ENCODE measurements at regions not wholly inside any gene's neighbourhood (a gene's known extent, or its start where the extent isn't known, plus 50 kb on each side); places are given as distances from the start of the nearest gene placed in this dataset.
"Not testable (repeated sequence)": the region's sequence is repeated elsewhere in the genome, so short reads cannot be mapped to it uniquely, and the experiment has no call there.

DNA sequence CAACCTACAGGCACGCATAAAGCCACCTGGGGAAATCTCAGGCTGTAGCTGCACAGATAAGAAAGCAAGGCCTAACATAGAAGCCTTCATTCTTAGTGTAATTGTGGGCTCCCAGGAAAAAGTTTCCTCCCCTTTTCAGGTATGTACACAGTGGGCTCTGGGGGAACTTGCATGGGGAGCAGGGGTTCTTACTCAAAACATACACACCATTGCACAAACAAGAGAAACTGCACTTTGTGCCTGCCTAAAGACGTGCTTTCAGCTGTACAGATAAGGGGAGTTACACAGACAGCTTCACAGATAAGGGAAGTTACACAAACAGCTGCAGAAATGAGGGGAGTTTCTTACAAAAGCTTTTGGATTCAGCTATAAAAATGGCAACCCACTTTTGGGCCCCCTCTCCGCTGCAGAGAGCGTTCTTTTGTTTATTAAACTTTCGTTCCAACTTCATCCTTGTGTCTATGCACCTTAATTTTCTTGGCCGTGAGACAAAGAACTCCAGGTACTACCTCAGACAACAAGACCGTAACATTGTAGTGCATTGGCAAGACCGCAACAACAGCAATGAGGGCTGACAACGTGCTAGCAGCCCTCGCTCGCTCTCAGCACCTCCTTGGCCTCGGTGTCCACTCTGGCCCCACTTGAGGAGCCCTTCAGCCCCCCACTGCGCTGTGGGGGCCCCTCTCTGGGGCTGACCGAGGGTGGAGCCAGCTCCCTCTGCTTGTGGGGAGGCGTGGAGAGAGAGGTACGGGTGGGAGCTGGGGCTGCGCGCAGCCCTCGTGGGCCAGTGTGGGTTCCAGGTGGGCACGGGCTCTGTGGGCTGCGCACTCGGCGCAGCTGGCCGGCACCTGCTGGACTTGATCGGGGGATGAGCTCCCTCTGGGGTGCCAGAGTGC, 317.5 kb downstream of the RAPGEF2 start:
- H3K4me3 ChIP-seq (replicated peaks in 1 of 2; ENCODE audit: low read depth in 2 of 2, low read length in 2 of 2): no peak overlapping the region
- no peak for DNase-seq (ENCODE audit: low read depth in 2 of 2)
- no peak for TF ChIP-seq CTCF (IDR thresholded peaks at IDR 0.05; ENCODE audit: low read depth, low read length)

DNA sequence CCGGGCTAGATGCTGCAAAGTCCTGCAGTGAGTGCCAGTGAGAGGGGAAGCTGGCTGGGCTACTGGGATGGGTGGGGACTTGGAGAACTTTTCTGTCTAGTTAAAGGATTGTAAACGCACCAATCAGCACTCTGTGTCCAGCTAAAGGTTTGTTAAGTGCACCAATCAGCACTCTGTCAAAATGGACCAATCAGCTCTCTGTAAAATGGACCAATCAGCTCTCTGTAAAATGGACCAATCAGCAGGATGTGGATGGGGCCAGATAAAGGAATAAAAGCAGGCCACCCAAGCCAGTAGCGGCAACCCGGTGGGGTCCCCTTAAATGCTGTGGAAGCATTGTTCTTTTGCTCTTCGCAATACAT, 318.2 kb downstream of the RAPGEF2 start:
- not testable (repeated sequence) for H3K4me3 ChIP-seq (replicated peaks in 1 of 2; ENCODE audit: low read depth in 2 of 2, low read length in 2 of 2); DNase-seq (ENCODE audit: low read depth in 2 of 2)

DNA sequence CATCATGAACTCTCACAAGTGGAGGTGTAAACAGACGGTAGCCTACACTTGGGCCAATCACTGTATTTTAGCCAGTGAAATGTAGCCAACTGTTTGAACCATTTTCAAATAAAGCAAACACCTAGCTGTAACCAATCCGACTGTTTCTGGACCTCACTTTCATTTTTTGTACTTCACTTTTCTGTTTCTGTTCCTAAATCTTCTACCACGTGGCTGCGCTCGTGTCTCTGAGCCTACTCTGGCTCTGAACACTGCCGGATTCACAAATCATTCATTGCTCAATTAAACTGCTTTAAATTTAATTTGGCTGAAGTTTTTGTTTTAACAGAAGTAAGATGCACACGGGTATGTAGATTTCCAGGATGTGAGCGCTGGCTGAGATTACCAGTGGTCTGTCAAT, 319.1 kb downstream of the RAPGEF2 start:
- DNase-seq (ENCODE audit: low read depth in 2 of 2): no peak
- H3K4me3 ChIP-seq (replicated peaks in 1 of 2; ENCODE audit: low read depth in 2 of 2, low read length in 2 of 2): no peak overlapping the region
- TF ChIP-seq CTCF (IDR thresholded peaks at IDR 0.05; ENCODE audit: low read depth, low read length): no peak

GRCh38 chr4:159422626-159423025, 319.7 kb downstream of the RAPGEF2 start:
- no peak overlapping the region for H3K4me3 ChIP-seq (replicated peaks in 1 of 2; ENCODE audit: low read depth in 2 of 2, low read length in 2 of 2)
- no peak for DNase-seq (ENCODE audit: low read depth in 2 of 2)
- TF ChIP-seq CTCF (IDR thresholded peaks at IDR 0.05; ENCODE audit: low read depth, low read length): no peak

GRCh38 chr4:159425737-159426305, 322.9 kb downstream of the RAPGEF2 start:
- DNase-seq (ENCODE audit: low read depth in 2 of 2): no peak
- H3K4me3 ChIP-seq (replicated peaks in 1 of 2; ENCODE audit: low read depth in 2 of 2, low read length in 2 of 2): no peak overlapping the region
- no peak for TF ChIP-seq CTCF (IDR thresholded peaks at IDR 0.05; ENCODE audit: low read depth, low read length)

GRCh38 chr4:159428293-159428692, 325.4 kb downstream of the RAPGEF2 start:
- no peak overlapping the region for H3K4me3 ChIP-seq (replicated peaks in 1 of 2; ENCODE audit: low read depth in 2 of 2, low read length in 2 of 2)
- DNase-seq (ENCODE audit: low read depth in 2 of 2): no peak
- TF ChIP-seq CTCF (IDR thresholded peaks at IDR 0.05; ENCODE audit: low read depth, low read length): no peak

GRCh38 chr4:159428975-159429692, 326.3 kb downstream of the RAPGEF2 start:
- TF ChIP-seq CTCF (IDR thresholded peaks at IDR 0.05; ENCODE audit: low read depth, low read length): no peak
- no peak for DNase-seq (ENCODE audit: low read depth in 2 of 2)
- no peak overlapping the region for H3K4me3 ChIP-seq (replicated peaks in 1 of 2; ENCODE audit: low read depth in 2 of 2, low read length in 2 of 2)
